H1 (cell line): ENCODE measurements at regions not wholly inside any gene's neighbourhood (a gene's known extent, or its start where the extent isn't known, plus 50 kb on each side); places are given as distances from the start of the nearest gene placed in this dataset.

Source experiments
- BRCA1 ChIP-seq: IDR thresholded peaks from 2 replicates; pipeline ENCODE4 v1.6.1; 2012; ENCODE audit warnings: low read depth, low read length, improper control_type of control experiment
- HDAC2 ChIP-seq, 2 experiments: fragments of 300-600 bp in 1 of 2; sonication (generic) in 1 of 2; IDR thresholded peaks; 2 replicates each; pipeline ENCODE4 v1.6.1; 2011 to 2012; ENCODE audit warnings: low read depth in 2 of 2, low read length in 2 of 2, mild to moderate bottlenecking in 2 of 2, moderate library complexity in 2 of 2, borderline replicate concordance in 1 of 2, inconsistent platforms in 1 of 2
- HDAC6 ChIP-seq: IDR thresholded peaks from one replicate; pipeline ENCODE4 v1.7.1; 2012; ENCODE audit warnings: low read depth, mild to moderate bottlenecking, inconsistent platforms, low read length, moderate library complexity
- TEAD4 ChIP-seq: IDR thresholded peaks from 2 replicates; pipeline ENCODE4 v1.6.1; 2012; ENCODE audit warnings: low read depth, low read length, inconsistent platforms, mixed read lengths
- TF ChIP-seq, protein P1 (sequence below): fragments of 300-600 bp; sonication (generic); IDR thresholded peaks from 2 replicates; pipeline ENCODE4 v1.7.1; 2012; ENCODE audit warnings: low read length, moderate library complexity, mild to moderate bottlenecking, inconsistent platforms; ENCODE audit not compliant: insufficient replicate concordance

DNA sequence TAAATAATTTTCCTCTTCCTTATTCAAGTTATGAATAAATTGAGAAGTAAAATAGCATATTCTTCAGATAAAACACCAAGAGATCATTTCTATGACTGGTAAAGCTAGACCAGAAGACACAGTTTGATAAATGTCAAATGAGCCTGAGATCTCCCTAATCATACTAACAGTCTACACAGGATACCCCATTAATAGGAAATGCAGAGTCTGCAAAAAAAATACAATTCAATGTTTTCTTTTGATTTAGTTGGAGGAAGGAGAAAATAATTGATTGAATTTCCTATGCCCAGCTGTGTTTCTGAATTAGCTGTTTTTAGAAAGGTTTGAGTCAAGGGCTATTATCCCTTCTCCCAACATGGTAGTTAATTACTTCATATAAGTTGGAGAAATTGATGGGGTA is 734.6 kb upstream of the SLITRK1 start (continued):
- TF ChIP-seq, protein P1, sequence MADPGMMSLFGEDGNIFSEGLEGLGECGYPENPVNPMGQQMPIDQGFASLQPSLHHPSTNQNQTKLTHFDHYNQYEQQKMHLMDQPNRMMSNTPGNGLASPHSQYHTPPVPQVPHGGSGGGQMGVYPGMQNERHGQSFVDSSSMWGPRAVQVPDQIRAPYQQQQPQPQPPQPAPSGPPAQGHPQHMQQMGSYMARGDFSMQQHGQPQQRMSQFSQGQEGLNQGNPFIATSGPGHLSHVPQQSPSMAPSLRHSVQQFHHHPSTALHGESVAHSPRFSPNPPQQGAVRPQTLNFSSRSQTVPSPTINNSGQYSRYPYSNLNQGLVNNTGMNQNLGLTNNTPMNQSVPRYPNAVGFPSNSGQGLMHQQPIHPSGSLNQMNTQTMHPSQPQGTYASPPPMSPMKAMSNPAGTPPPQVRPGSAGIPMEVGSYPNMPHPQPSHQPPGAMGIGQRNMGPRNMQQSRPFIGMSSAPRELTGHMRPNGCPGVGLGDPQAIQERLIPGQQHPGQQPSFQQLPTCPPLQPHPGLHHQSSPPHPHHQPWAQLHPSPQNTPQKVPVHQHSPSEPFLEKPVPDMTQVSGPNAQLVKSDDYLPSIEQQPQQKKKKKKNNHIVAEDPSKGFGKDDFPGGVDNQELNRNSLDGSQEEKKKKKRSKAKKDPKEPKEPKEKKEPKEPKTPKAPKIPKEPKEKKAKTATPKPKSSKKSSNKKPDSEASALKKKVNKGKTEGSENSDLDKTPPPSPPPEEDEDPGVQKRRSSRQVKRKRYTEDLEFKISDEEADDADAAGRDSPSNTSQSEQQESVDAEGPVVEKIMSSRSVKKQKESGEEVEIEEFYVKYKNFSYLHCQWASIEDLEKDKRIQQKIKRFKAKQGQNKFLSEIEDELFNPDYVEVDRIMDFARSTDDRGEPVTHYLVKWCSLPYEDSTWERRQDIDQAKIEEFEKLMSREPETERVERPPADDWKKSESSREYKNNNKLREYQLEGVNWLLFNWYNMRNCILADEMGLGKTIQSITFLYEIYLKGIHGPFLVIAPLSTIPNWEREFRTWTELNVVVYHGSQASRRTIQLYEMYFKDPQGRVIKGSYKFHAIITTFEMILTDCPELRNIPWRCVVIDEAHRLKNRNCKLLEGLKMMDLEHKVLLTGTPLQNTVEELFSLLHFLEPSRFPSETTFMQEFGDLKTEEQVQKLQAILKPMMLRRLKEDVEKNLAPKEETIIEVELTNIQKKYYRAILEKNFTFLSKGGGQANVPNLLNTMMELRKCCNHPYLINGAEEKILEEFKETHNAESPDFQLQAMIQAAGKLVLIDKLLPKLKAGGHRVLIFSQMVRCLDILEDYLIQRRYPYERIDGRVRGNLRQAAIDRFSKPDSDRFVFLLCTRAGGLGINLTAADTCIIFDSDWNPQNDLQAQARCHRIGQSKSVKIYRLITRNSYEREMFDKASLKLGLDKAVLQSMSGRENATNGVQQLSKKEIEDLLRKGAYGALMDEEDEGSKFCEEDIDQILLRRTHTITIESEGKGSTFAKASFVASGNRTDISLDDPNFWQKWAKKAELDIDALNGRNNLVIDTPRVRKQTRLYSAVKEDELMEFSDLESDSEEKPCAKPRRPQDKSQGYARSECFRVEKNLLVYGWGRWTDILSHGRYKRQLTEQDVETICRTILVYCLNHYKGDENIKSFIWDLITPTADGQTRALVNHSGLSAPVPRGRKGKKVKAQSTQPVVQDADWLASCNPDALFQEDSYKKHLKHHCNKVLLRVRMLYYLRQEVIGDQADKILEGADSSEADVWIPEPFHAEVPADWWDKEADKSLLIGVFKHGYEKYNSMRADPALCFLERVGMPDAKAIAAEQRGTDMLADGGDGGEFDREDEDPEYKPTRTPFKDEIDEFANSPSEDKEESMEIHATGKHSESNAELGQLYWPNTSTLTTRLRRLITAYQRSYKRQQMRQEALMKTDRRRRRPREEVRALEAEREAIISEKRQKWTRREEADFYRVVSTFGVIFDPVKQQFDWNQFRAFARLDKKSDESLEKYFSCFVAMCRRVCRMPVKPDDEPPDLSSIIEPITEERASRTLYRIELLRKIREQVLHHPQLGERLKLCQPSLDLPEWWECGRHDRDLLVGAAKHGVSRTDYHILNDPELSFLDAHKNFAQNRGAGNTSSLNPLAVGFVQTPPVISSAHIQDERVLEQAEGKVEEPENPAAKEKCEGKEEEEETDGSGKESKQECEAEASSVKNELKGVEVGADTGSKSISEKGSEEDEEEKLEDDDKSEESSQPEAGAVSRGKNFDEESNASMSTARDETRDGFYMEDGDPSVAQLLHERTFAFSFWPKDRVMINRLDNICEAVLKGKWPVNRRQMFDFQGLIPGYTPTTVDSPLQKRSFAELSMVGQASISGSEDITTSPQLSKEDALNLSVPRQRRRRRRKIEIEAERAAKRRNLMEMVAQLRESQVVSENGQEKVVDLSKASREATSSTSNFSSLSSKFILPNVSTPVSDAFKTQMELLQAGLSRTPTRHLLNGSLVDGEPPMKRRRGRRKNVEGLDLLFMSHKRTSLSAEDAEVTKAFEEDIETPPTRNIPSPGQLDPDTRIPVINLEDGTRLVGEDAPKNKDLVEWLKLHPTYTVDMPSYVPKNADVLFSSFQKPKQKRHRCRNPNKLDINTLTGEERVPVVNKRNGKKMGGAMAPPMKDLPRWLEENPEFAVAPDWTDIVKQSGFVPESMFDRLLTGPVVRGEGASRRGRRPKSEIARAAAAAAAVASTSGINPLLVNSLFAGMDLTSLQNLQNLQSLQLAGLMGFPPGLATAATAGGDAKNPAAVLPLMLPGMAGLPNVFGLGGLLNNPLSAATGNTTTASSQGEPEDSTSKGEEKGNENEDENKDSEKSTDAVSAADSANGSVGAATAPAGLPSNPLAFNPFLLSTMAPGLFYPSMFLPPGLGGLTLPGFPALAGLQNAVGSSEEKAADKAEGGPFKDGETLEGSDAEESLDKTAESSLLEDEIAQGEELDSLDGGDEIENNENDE: no peak
- TF ChIP-seq HDAC2 (IDR thresholded peaks at IDR 0.05; ENCODE audit: borderline replicate concordance in 1 of 2, low read depth in 2 of 2, low read length in 2 of 2) (no peak), BRCA1 (no peak), HDAC6 (no peak), TEAD4 (no peak)
